ENCODE measurements at regions not wholly inside any gene's neighbourhood (a gene's known extent, or its start where the extent isn't known, plus 50 kb on each side); places are given as distances from the start of the nearest gene placed in this dataset.
"Not testable (repeated sequence)": the region's sequence is repeated elsewhere in the genome, so short reads cannot be mapped to it uniquely, and the experiment has no call there.

- DNase-seq: no peak
- no peak for ATAC-seq
Measured at GRCh38 chr2:7094231-7094741, 177.1 kb downstream of the RNF144A start.

DNA sequence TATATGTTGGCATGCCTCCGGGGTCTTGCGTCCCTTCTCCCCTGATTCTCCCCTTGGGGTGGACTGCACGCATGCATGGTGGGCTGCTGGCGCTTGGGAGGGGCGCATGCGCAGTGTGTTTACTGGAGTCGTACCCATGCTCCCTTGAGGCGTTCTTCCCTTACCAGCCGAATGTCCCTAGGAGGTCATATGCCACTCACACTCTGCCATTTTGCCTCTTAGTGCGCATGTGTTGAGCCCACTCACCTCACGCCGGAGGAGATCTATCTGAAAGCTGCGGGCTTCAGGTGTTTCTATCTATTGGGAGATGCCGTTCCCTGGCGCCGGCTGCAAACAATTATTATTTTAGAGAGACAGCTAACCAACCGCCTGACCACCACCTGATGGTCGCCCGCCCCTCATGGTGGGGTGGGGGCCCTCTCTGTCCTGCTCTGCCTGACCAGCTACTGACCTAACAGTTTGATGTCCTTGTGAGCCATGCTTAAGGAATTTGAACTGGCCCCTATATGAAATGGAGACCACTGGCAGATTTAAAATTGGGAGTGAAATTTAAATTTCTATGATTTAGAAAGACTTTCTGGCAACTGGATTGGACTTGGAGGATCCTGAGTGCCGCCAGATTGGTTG is 179.6 kb downstream of the RNF144A start:
- DNase-seq (no peak), ATAC-seq (no peak)

GRCh38 chr2:7097353-7097895 is 180.2 kb downstream of the RNF144A start:
- ATAC-seq (peak; percentile 77), DNase-seq (peak; percentile 80)

DNA sequence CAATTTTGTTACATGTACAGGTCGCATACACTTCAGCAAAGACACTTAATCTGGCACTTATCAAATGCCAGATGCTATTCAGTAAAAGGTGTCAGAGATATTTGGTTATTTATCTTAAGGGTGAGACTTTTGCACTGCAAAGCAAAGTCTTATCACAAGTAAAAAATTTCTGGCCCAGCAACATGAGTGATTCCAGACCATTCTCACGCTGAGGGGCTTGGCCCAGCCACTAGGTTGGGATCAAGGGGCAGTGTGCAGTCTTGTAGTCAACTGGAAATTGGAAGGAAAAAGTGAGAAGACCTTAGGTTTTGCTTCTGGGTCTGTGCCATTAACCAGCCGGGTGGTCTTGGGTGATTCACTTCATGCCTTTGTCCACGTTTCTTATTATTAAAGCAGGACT is 181.6 kb downstream of the RNF144A start:
- DNase-seq (no peak), ATAC-seq (no peak)

GRCh38 chr2:7099687-7100086 is 182.5 kb downstream of the RNF144A start:
- not testable (repeated sequence) for ATAC-seq, DNase-seq

GRCh38 chr2:7102826-7103225 is 185.6 kb downstream of the RNF144A start:
- ATAC-seq (no peak), DNase-seq (no peak)

GRCh38 chr2:7108792-7109532 is 191.8 kb downstream of the RNF144A start:
- ATAC-seq (no peak), DNase-seq (no peak)

- ATAC-seq (no peak), DNase-seq (no peak)
Measured at GRCh38 chr2:7109533-7109885, 192.3 kb downstream of the RNF144A start.

GRCh38 chr2:7111626-7112025 is 194.4 kb downstream of the RNF144A start:
- no peak for DNase-seq
- no peak for ATAC-seq

DNA sequence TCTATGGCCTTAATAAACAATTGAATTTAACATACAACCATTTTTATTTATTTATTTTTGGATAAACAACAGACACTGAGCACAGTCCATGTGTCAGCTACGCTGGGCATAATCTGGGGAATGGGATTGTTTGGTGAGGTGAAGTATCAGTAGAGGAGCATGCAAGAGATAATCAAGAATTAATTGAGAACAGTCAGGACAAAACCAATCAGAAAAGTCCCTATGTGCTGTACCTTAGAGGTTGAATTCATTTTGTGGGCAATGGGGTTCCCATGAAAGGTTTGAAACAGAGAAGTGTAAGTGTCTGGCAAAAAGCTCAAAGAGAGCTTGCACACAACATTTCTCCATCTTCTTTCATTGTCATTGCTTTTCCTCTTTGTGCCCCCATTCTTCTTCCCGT is 198.2 kb downstream of the RNF144A start:
- DNase-seq: no peak
- no peak for ATAC-seq

DNA sequence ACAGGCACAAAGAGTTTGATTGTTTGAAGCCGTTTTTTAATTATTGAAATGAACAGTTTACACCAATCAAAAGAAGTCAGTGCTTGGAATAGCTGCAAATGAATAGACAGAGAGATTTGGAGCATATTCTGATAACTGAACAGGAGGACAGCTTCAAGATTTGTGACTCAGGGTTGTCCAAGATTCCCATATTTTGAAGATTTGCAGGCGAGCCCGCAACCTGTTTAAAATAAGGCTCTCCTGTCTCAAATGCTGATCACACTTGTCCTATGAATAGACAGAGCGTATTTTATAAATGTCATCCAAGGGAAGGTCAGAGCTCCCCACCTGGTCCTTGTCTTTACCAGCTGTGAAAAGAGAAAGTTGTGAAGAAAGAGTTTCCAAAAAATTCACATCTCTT is 198.7 kb downstream of the RNF144A start:
- ATAC-seq: no peak
- DNase-seq: no peak

- DNase-seq: no peak
- no peak for ATAC-seq
Measured at GRCh38 chr2:7116511-7116910, 199.3 kb downstream of the RNF144A start.

DNA sequence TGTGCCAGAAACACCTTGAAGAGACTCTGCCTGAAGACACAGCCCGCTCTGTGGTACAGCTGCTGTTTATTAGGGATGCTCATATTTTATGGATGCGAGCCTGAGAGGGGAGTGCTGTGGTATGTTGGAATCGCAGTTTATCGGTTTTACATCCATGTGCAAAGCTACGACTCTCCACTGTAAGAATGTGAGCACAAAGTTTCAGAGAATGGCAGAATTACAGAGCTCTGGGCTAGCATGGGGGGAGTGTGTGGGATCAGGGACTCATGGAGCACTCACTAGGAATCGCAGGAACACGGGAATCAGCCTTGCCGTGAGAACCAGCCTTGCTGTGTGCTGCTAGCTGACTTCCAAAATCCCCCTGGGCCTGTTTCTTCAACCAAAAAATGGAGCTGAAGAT is 199.9 kb downstream of the RNF144A start:
- ATAC-seq (no peak), DNase-seq (no peak)

DNA sequence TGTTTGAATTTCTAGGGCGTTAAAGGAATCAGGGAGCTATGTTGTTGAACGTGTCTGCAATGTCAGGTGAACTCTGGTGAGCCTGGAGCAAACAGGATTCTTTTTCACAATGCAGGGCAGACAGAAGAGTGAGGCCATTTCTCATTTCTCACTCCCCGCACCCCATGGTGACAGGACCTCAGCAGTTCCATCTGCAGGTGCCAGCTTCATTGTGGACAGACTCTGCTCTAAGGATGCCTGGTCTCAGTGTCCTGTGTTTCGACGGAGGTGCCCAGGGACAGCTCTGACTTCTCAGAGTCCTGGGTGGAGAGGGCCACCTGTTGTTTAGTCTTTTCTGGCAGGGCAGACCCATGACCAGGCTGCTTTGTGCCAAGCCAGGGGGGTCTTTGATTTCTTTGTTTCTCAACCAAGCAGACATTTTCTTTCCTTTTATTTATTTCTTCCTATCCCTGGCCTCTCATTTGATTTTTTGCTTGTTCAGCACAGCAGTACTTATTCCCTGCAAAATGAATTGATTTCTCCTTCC is 201.5 kb downstream of the RNF144A start:
- DNase-seq (no peak), ATAC-seq (no peak)

- ATAC-seq (peak; percentile 23), DNase-seq (no peak)
Measured at GRCh38 chr2:7119132-7119835, 202.1 kb downstream of the RNF144A start.

GRCh38 chr2:7121851-7122250 is 204.6 kb downstream of the RNF144A start:
- DNase-seq (no peak), ATAC-seq (no peak)

- ATAC-seq: no peak
- no peak for DNase-seq
Measured at GRCh38 chr2:7127156-7127555, 209.9 kb downstream of the RNF144A start.

DNA sequence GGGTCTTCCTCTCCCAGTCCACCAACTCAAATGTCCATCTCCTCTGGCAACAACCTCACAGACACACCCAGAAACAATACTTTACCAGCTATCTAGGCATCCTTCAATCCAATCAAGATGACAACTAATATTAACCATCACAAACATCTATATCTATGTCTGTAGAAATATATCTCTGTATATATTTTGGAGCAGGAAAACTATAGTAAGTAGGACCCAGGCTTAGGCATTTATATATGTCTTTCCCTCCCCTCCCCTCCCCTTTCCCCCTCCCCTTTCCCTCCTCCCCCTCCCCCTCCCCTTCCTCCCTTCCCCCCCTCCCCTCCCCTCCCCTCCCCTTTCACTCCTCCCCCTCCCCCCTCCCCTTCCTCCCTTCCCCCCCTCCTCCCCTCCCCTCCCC is 210.5 kb downstream of the RNF144A start:
- no peak for DNase-seq
- no peak for ATAC-seq

GRCh38 chr2:7131261-7131660 is 214.0 kb downstream of the RNF144A start:
- DNase-seq (no peak), ATAC-seq (no peak)

- DNase-seq: no peak
- no peak for ATAC-seq
Measured at GRCh38 chr2:7132753-7133152, 215.5 kb downstream of the RNF144A start.

DNA sequence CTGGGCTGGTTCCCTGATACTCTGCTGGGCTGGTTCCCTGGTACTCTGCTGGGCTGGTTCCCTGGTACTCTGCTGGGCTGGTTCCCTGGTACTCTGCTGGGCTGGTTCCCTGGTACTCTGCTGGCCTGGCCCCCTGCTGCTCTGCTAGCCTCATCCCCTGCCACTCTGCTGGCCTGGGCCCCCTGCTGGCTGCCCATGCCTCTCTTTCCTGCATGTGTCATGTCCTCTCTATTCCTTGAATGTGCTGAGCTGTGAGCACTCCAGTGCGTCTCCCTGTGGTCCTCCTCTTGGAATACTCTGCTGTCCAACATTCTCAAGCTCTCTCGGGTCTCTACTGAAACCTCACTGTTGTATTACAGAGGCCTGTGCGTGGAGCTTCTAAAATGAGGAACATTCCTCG is 216.3 kb downstream of the RNF144A start:
- ATAC-seq: no peak

GRCh38 chr2:7140306-7140705 is 223.1 kb downstream of the RNF144A start:
- ATAC-seq: no peak

More for the DNA sequence above, 216.3 kb downstream of the RNF144A start:
- DNase-seq: no peak

DNA sequence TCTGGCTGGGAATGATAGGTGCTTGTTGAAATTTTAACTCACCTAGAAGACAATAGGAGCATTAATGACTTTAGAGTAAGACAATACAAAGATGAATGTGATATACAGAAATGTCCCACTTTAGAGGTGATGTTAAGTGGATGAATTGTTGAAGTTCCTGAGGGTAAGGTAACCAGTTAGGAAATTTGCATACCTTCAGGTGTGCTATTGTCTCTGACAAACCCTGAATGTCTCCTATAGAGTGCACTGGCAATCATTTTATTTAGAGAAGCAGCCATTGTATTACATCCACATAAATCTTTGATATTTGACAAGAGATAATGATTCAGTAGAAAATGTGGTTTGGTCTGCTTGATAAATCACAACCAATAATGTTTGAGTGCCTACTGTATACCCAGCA is 228.5 kb downstream of the RNF144A start:
- no peak for ATAC-seq
- DNase-seq: no peak

More at GRCh38 chr2:7140306-7140705, 223.1 kb downstream of the RNF144A start:
- no peak for DNase-seq
